Breast epithelium (tissue), 4 donors: ENCODE measurements at regions not wholly inside any gene's neighbourhood (a gene's known extent, or its start where the extent isn't known, plus 50 kb on each side); places are given as distances from the start of the nearest gene placed in this dataset.

Experiments
- DNase-seq, 2 donors: peaks; one replicate each; pipeline ENCODE4 v3.0.0-alpha.2; 2019; ENCODE audit warnings: low spot score in 2 of 2
- H3K27ac ChIP-seq, 2 donors: fragments of 200-600 bp; sonication (generic) in 1 of 2; one replicate each; pipeline ENCODE4 v1.5.1; 2016 to 2019; ENCODE audit warnings: mild to moderate bottlenecking in 1 of 2
- H3K27me3 ChIP-seq, 2 donors: fragments of 200-600 bp; sonication (generic) in 1 of 2; one replicate each; pipeline versions ENCODE4 v1.5.1 to v1.6.0; 2017 to 2019; ENCODE audit warnings: control low read depth in 1 of 2, mild to moderate bottlenecking in 1 of 2
- H3K36me3 ChIP-seq: fragments of 200-600 bp; one replicate; pipeline ENCODE4 v1.5.1; 2019
- H3K4me1 ChIP-seq, 2 donors: fragments of 200-600 bp; sonication (generic); one replicate each; pipeline ENCODE4 v1.5.1; 2016 to 2019; ENCODE audit warnings: control low read depth in 1 of 2
- H3K4me3 ChIP-seq, 3 donors: fragments of 200-600 bp; sonication (generic); 1 replicate in 2 of 3; 2 replicates in 1 of 3; pipeline ENCODE4 v1.5.1; 2016 to 2019; ENCODE audit warnings: mild to moderate bottlenecking in 3 of 3, moderate library complexity in 2 of 3
- H3K9me3 ChIP-seq, 2 donors: fragments of 200-600 bp; sonication (generic) in 1 of 2; one replicate each; pipeline ENCODE4 v1.5.1; 2016 to 2019; ENCODE audit warnings: control low read depth in 1 of 2
- POLR2A ChIP-seq: fragments of 450-650 bp; IDR thresholded peaks from one replicate; pipeline ENCODE4 v1.6.1; 2016; ENCODE audit warnings: antibody characterized with exemption, mild to moderate bottlenecking, moderate library complexity
- POLR2AphosphoS5 ChIP-seq, 3 donors: sonication (generic); formaldehyde crosslinking; IDR thresholded peaks; one replicate each; pipeline ENCODE4 v1.6.1; 2017; ENCODE audit warnings: antibody characterized with exemption in 3 of 3
- intact Hi-C: fragments of 100-400 bp; cut with DNase I; formaldehyde crosslinking; loops from one replicate; pipeline ENCODE4 v1.15.1; 2023; ENCODE audit warnings: low total_unique reads
- TF ChIP-seq, protein P1 (sequence below), 3 donors: fragments of 450-650 bp; IDR thresholded peaks; one replicate each; pipeline ENCODE4 v1.5.1; 2016 to 2017; ENCODE audit warnings: antibody characterized with exemption in 3 of 3, mild to moderate bottlenecking in 3 of 3, moderate library complexity in 3 of 3

DNA sequence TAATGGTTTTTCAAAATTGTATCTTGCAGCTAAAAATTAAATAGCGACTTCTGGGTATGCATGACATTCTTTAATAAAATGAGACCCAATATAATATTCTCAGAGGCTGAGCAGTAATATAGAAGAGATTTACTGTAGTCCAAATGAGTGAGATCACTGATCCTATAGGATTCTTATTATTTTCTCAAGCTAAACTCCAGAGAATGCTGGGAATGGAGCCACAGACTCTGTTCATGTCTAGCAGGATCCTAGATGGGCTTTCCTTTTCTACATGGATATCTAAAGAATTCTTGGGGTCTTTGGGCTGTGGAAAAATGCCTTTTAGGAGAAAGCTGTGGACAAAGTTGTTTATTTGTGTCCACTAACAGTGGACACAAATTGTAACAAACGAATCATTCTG, 150.7 kb upstream of the ZNF644 start:
- no peaks in the 10 kb centered on the region for H3K9me3 ChIP-seq
- H3K27me3 ChIP-seq: no peaks in the 10 kb centered on the region
- no peak for TF ChIP-seq POLR2A
- no peak for TF ChIP-seq POLR2AphosphoS5 (IDR thresholded peaks at IDR 0.05)
- TF ChIP-seq, protein P1, sequence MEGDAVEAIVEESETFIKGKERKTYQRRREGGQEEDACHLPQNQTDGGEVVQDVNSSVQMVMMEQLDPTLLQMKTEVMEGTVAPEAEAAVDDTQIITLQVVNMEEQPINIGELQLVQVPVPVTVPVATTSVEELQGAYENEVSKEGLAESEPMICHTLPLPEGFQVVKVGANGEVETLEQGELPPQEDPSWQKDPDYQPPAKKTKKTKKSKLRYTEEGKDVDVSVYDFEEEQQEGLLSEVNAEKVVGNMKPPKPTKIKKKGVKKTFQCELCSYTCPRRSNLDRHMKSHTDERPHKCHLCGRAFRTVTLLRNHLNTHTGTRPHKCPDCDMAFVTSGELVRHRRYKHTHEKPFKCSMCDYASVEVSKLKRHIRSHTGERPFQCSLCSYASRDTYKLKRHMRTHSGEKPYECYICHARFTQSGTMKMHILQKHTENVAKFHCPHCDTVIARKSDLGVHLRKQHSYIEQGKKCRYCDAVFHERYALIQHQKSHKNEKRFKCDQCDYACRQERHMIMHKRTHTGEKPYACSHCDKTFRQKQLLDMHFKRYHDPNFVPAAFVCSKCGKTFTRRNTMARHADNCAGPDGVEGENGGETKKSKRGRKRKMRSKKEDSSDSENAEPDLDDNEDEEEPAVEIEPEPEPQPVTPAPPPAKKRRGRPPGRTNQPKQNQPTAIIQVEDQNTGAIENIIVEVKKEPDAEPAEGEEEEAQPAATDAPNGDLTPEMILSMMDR (IDR thresholded peaks at IDR 0.05): no peak
- H3K4me3 ChIP-seq: no peak overlapping the region
- no peak overlapping the region for H3K27ac ChIP-seq
- no peaks in the 10 kb centered on the region for H3K4me1 ChIP-seq
- DNase-seq: no peak
- intact Hi-C loops: no loop called here
- H3K36me3 ChIP-seq: no peaks in the 10 kb centered on the region

DNA sequence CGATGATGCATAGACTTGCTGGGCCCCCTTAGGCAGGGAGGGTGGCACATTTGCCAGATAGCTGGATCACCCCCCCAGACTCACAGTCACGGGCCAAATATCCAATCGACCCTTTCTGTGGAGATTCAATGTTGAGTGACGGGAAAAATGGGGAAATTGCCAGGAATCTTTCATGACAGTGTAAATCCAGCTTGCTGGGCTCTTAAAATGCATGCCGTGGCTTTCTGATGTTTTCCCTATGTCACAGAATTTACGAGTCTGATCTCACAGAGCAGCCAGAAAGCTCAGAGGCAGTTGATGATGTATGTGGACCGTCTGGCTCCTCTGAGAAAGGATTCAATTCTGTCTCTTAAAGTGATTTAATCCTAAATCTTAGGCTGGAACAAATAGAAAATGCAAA, 150.1 kb upstream of the ZNF644 start:
- intact Hi-C loops: no loop called here
- TF ChIP-seq, protein P1 (IDR thresholded peaks at IDR 0.05): no peak
- TF ChIP-seq POLR2AphosphoS5 (IDR thresholded peaks at IDR 0.05) (no peak), POLR2A (no peak)
- no peak overlapping the region for H3K4me3 ChIP-seq
- no peaks in the 10 kb centered on the region for H3K36me3 ChIP-seq
- no peak overlapping the region for H3K27ac ChIP-seq
- H3K27me3 ChIP-seq: no peaks in the 10 kb centered on the region
- no peak for DNase-seq
- no peaks in the 10 kb centered on the region for H3K4me1 ChIP-seq
- no peaks in the 10 kb centered on the region for H3K9me3 ChIP-seq

DNA sequence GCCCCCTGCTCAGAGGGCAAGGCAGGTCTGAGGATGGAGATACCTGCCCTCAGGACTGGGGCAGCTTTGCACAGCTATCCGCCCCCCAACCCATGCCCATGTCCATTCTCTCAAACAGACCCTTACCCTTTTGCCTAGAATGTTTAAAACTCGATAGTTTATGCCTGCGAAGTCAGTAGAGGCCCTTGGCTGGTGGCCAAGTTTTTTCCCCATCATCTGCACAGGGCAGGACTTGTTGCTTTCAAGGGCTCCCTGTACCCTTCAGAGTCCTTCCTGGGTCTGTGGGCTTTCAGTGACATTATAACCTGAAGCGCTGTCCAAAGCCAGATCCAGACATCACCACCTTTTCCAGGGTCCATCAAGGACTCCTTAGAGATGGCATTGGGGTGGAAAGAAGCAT, 148.7 kb upstream of the ZNF644 start:
- Histone ChIP-seq H3K4me1 (no peaks in the 10 kb centered on the region), H3K27me3 (no peaks in the 10 kb centered on the region), H3K4me3 (no peak overlapping the region), H3K9me3 (no peaks in the 10 kb centered on the region), H3K27ac (no peak overlapping the region), H3K36me3 (no peaks in the 10 kb centered on the region)
- intact Hi-C loops: no loop called here
- no peak for TF ChIP-seq POLR2A
- TF ChIP-seq, protein P1 (IDR thresholded peaks at IDR 0.05): no peak
- no peak for TF ChIP-seq POLR2AphosphoS5 (IDR thresholded peaks at IDR 0.05)
- no peak for DNase-seq

DNA sequence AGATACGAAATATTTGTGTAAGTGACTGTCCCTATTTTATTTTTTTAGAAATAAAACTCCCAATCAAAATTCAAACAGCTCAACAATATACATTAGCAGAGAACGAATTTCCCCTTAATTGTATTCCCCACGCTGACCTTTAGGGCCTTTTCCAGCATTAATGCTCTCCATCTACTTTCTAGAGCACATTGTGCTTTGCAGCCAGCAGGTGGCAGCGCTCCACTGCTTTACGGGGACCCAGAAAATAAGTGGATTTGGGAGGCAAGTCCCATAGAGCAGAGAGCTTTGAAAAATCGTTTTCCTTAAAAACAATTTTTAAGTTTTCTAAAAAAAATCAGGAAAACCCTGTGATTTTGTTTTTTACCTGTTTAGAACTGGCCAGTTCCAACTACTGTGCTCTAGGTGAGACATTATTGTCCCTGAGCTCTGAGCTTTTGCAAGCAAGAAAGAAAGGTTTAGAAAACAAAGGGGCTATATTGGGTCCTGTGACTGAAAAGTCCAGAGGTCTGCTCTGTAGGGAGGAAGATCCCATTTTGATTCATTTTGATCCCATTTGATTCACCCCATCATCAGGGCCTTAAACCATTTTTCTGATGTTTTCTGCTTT, 144.4 kb upstream of the ZNF644 start:
- Histone ChIP-seq H3K9me3 (no peaks in the 10 kb centered on the region), H3K27ac (no peak overlapping the region), H3K27me3 (no peaks in the 10 kb centered on the region), H3K36me3 (no peaks in the 10 kb centered on the region), H3K4me1 (no peaks in the 10 kb centered on the region), H3K4me3 (no peak overlapping the region)
- intact Hi-C loops: no loop called here
- TF ChIP-seq, protein P1 (IDR thresholded peaks at IDR 0.05): peak in 2 of 3 donors; percentile 73 to 76
- TF ChIP-seq POLR2AphosphoS5 (IDR thresholded peaks at IDR 0.05): no peak
- no peak for TF ChIP-seq POLR2A
- no peak for DNase-seq

DNA sequence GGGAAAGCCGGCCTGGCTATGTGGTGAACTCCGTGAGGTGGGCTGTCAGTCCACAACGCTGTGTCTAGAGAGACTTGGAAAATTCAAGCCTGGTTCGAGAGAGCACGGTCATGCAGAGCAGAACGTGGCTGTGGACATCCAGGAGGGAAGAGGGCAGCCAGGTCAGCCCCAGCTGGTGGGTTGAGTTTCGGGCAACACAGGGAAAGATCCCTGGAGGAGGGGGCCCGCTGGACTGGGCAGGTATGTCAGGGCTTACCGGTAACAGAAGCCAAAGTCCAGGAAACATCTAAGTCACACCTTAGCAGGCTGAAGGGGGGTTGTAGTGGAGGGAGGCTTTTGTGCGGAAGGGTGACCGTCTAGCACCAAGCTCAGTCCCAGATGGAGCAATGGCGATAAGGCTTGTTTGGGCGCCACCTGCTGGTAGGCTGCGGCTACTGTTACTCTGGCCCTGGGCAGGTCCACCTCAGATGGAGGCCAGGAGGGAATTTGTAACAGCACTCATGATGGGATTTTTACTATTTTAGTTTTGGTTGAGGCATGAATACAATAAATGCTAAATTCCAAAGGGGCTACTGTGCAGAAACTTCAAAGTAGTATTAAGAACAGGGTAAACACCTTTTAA, 143.3 kb upstream of the ZNF644 start:
- H3K27me3 ChIP-seq: no peaks in the 10 kb centered on the region
- H3K36me3 ChIP-seq: no peaks in the 10 kb centered on the region
- peak; percentile 41 to 79 for DNase-seq
- no peak overlapping the region for H3K27ac ChIP-seq
- intact Hi-C loops: no loop called here
- no peak overlapping the region for H3K4me3 ChIP-seq
- H3K9me3 ChIP-seq: no peaks in the 10 kb centered on the region
- H3K4me1 ChIP-seq: no peaks in the 10 kb centered on the region
- TF ChIP-seq POLR2AphosphoS5 (IDR thresholded peaks at IDR 0.05) (no peak), POLR2A (no peak)
- TF ChIP-seq, protein P1 (IDR thresholded peaks at IDR 0.05): peak; percentile 83 to 88 (median 86)
